ENCODE measurements at regions not wholly inside any gene's neighbourhood (a gene's known extent, or its start where the extent isn't known, plus 50 kb on each side); places are given as distances from the start of the nearest gene placed in this dataset.

DNA sequence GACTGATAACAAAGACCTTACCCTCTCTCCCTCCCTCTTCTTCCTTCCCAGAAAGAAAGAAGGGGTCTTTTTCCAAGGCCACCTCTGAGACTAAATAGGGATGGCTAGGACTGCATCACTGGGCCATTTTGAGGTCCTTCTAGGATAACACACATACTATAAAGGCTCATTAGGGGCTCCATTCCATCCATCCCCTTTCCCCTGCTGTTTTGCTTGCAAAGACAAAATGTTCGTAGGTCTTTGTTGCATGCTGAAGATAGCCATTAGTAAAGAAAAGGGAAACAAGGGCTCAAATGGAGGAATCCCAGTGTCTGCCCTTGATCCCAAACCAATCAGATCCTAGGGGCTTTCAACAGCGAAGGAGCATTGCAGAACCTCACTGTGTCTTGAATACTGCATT lies 344.3 kb downstream of the CYP26B1 start:
- DNase-seq: no peak

DNA sequence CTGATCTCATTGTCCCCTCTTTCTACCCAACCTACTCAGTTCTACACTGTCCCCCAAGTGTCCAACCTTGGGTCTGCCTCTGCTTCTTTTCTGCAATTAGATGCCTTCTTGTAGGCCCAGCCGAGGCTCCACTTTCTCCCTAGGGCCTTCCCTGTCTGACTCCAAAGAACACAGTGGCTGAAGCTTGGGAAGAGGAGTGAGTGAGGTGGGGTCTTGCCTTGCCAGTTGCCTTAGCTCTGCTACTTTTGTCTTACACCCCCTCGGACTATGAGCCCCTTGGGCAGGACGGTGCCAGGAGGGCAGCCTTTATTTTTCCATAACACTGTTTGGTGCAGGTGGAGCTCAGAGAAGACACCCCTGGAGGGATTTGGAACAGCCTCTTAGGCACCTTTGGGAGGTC lies 345.1 kb downstream of the CYP26B1 start:
- DNase-seq: no peak

DNA sequence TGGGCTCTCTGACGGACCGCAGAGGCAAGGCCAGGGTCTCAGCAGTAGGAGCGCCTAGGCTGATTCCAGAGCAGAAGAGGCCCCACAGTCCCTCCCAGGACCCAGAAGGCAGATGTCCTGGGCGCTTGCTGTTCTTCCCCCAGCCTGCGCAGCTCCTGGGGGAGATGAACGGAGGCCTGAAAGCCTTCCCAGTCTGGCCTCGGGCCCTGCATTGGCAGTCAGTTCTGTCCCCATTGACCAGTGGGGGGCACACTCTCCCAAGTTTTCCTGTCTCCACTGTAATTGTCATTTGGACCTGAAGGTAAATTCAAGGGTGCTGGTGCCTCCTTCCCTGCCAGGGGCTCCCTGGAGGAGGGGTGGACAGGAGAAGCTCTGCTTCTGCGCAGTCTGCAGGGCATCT lies 345.7 kb downstream of the CYP26B1 start:
- DNase-seq: peak; percentile 32

DNA sequence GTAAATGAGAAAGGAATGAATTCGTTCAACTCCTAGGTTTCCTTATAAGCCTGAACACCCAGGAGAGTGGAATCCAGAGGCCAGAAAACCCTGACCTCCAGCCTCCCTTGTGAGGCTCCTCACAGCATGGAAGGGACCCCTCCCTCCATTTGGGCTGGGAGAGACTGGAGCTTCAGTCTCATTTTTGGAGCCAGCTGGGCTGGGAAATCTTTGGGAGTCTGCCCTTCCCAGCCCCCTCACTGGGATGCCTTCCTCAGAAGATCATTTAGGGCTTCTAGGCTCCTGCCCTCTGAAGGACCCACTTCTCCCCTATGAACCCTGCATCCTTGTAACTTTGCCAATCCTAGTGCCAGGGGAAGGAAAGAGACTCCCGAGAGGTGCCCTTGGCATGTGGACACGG lies 346.1 kb downstream of the CYP26B1 start:
- no peak for DNase-seq

DNA sequence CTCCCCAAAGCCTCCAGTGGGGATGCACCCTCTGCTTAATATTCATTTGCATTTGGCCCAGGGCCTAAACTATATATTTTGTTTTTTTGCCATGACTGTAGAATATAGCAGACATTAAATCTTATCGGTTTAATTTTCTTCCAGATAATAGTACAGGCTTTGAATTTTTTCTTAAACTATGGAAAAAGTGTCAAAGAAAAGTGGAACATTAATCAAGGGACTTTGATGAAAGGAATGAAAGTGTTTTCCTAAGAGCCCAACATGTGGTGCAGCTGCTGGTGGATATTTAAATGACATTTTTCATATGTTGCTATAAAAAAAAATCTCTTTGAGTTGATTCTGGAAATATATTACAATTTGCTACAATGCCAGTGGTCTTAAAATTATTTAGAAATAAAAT lies 346.8 kb downstream of the CYP26B1 start:
- DNase-seq: no peak

DNA sequence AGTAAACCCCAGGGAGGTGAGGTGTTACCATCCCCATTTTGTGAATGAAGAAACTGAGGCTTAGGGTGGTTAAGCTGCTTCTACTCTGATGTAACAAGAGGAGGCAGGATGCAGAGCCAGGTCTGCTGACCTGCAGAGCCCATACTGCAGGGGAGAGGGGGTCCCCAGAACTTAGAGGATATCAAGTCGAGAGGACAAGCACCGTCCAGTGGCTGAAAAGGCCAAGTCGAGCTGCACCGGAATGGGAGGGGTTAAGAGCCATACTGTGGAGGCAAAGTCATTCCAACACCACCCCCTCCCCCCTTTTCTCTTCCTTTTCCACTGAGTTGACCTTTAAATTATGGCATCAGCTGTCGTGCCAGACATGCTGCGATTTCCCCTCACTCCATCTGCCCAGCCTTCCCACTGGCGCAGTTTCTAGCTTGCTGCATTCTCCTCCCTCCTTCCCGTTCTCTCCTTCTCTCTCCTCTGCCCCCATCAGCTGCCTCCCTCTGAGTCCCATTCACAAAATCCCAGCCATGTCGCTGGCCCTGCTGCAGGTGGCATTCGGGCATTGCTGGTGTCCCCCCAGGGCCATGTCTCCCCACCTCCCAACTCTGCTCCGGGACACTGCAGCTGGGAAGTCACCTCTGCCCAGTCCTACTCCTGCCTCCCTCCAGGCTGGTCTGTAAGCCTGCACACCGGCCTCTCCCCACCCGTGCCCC lies 346.9 kb downstream of the DYSF start:
- DNase-seq: no peak

DNA sequence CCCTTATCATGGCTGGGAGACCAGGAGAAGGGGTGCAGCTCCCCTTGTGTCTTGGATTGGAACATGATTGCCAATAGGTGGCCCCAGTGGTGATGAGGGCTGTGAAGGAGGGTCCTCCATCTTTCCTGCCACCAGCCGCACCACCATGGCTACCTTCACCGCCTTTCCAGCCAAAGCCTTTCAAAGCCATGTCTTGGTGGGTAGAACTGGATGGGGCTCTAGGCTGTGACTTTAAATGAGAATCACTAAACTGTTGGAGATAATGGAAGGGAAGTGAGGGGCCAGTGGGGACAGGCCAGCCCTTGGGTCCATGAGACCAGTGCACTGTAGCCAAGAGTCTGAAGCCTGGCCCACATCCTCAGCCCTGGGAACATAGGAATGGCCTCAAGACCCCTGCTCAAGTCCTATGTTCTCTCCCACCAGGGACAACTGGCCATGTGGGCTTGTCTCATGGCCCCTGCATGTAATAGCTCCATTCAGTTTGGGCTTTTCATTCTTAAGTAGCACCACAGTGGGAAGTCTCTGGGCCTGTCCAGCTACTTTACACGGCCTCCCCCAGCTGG lies 345.7 kb downstream of the DYSF start:
- DNase-seq: no peak

DNA sequence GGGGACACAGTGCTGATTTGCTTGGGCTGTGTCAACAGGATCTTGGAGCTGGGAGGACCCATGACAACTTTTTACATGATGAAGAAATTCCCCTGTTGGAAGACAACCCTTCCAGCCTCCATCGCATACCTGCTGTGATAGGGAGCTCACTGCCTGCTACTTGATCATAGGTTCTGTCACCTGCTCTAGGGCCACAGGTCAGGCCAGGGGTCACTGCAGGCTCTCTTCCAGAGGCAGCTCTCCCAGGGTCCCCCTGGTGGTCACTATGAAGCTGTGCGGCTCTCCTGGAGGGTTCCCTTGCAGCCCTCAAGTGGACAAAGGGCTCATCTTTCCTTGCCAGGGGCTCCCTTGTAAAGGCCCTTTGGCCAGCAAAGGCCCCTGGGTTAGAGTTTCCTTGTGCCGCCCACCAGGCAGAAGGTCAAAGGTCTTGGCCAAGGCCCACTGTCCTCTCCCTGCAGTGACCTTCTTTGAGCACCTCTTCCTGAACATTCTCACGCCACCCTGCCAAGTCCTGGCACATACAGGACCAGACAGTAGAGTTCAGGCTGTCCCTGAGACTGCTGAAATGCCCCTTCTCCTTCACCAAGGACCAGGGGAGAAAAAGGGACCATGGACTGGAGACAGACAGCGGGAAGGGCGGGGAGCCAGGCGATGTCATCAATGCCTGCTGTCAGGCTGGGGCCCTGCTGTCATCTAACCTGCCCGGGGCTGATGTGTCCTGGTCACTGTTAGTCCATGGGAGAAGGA lies 345.1 kb downstream of the DYSF start:
- DNase-seq: peak; percentile 56

DNA sequence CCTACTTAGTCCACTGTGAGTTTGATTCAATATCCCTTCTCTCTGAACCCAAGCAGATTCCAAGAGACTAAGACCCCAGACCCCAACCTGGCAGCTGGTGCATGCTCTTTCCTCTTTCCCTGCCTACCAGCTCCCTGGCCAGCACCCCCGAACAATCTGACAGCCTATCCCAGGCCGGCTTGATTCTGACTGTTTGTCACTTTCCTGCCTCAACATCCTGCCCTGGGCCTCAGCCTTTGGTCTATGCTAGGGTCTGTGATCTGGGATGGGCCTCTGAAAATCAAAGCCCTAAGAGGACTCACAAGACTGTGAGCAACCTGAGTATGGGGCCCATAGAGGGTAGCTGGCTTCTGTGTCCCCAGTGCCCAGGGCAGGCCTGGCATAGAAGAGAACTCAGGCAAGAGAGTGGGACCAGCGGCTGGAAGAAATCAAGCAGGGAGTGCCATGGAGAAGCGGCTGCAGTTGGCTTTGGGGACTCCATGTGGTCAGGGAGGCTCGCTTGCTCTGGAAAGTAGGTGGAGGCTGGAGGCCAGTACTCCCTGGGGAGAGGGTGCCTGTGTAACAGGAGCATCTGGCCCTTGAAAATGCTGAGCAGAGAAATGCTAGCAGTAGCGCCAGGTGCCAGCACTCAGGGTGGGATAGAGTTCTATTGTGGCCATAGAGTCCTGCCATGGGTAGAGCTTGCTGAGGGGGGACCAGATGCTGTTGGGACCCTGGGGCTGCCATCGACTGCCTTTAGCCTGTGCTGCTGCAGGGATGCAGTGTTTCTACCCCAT lies 343.9 kb downstream of the DYSF start:
- DNase-seq: no peak

DNA sequence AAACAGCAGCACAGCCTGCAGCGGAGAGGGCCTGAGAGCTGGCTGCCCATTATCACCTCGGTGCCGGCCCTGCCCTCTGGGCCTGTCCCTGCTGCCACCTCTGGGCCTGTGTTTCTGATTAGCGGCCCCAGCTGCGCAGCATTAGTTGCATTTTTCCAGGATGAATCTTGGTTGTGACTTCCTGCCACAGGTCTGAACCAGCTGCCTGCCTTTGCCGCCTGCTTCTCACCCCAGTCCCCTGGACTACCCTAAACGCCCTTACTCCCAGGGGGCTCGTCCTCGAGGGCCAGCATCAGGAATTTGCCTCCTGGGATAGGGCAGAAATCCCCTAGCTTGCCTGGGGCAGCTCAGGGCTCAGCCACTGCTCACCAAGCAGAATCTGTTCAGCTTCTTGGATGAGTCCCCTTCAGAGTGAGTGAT lies 342.8 kb downstream of the DYSF start:
- DNase-seq: no peak

DNA sequence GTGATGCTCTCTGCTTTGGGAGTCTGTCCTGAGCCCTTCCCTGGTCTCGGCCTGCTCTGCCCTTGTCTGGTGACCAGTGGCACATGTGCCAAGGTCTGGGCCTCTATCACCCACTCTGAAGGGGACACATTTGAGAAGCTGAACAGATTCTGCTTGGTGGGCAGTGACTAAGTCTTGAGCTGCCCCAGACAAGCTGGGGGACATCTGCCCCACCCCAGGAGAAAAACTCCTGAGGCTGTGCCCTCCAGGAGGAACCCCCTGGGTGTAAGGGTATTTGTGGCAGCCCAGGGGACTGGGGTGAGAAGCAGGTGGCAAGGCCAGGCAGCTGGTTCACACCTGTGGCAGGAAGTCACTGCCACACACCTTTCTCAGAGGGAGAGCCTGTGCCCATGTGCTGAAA lies 342.1 kb downstream of the DYSF start:
- DNase-seq: no peak

DNA sequence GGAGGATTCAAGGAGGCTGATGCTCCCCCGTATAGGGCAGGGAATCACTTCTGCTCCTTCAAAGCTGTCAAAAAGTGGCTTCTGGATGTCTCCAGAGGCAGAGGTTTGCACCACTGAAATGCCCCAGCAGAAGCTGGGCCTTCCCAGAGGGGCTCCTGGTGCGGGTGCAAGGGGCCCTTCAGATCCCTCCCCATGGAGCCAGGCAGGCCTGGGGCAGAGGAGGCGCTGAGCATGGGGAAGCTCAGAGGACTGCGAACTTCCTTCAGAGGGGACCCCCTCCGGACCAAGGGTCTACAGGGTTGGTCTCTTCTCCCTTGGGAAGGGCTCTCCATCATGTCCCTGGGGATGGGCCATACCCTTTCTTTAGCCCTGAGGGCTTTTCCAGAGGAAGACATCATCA lies 341.2 kb downstream of the DYSF start:
- DNase-seq: no peak

DNA sequence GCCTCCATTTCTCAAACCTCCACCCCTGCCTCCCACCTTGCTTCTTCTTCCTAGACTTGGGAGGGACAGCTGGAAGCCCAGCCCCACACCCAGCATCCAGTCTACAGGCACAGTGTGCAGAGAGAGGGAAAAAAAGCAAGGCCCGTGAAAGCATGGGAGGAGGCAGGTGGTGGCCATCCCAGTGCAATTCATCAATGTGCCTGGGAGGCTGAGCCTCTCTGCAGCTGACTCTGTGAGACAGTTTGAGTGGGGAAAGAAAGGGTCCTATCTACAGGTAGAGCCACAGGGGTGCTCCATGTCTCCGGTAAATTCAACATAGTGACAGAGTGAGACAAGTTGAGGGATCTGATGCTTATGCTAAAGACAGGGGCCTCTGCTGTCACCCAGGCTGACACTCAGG lies 340.6 kb downstream of the DYSF start:
- no peak for DNase-seq

DNA sequence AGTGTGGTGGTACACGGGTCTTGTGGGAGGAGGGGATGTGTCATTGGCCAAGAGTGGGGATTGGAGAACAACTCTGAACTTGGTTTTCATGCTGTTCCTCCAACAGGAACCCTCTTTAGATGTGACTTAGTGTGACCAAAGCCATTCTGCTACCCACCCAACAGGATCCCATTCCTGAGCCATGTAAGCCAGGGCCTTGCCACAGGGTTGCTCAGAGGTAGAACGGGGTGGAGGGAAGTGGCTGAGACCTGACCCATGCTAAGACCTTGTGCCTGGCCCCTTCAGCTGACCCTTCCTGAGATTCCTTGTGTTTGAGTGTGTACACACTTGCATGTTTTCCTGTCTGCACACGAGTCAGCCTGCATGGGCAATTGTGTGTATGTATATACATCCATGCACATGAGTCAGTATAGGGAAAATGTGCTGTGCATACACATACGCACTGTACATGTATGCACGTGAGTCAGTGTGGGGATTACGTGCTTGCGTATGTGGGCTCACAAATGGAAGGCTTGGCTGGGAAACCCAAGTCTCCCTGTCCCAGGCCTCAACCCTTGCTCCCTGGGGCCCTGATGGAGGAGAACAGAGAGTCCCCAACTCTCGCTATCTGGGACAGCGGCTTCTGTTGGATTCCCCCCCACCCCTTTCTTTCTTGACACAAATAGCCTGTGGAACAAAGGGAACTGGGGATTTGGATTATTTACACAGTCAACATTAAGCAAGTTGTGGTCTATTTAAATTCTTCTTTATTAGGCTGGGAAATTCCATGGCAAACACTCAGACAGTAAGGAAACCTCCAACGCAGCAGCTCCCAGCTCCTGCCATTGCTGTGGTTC lies 339.8 kb downstream of the DYSF start:
- no peak for DNase-seq

DNA sequence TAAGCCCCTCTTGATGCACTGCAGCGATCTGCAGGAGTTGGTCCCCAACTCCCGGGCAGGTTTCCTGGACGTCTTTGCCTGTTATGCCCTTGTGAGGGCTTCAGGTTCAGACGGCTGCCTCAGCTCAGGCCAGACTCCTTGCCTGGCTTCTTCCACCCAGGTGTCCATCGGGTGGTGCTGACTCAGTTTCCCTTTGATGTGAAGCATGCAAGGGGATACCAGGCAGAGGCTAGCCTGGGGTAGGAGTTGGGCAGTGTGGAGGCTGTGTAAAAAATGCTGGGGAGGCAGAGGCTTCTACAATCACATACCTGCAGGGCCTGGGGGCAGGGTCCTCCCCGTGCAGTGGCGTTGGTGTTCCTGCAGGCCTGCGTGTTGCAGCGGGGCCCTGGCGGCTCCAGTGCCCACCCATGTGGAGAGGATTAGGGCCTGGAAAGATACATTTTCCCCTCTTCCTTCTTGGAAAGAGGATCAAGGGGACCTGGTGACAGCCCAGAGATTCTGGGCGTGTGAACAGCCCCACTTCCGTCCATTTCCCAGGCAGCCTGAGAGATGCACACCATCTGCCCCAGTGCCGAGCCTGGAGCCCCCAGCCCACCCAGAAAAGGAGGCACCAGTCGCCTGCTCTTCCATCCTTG lies 338.3 kb downstream of the DYSF start:
- DNase-seq: no peak

DNA sequence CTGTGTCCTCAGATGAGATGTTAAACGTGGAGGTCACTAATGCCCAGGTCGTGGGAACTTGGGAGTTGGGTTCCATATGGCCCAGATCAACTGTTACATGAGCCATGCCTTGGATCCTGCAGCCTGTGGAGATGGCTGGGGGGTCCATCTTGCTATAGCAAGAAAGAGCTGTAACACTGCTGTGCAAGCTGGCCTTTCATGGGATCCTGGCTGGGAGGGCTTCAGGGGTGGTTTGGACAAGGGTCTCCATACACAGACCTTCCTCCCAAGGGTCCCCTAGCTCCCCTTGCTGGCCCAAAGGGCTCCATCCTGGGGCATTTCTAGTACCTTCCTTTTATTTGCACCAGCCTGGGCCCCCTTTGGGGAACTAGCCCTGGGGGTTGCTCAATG lies 337.7 kb downstream of the DYSF start:
- no peak for DNase-seq

DNA sequence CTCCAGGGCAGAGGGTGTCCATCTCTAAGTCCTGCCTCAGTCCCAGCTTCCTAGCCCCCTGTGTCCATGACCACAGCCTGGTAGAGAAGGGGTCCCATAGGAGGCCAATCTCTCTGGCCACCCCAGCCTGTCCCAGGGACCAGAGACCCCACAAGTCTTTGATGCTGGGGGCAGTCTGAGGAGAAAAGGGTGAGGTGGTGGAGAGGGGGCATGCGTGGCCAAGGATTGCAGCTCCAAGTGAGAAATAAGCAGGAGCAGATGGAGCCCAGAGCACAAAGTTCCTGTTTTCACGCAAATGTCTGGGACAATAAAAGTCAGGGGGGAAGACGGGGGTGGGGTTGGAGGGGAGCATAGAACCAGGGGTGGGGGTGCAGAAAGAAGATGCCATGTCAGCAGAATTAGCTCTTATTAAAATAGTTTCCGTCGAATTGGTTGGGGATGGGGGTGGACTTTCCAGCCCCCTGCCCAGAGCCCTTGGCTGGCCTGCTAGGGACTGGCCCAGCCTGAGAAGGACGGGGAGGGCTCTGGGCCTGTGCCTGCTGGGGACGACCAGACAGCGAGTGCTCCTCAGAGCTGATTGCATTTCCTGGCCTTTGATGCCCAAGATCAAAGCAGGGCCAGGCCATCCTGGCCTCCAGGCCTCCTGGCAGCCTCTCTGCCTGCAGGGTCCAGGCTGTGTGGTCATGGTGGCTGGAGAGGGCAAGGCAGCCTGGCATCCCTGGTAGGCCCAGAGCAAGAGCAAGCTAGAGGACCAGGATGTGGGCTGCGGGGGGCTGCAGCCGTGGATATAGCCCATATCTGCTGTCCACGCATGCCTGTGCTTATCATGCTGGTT lies 337.1 kb downstream of the DYSF start:
- DNase-seq: no peak

DNA sequence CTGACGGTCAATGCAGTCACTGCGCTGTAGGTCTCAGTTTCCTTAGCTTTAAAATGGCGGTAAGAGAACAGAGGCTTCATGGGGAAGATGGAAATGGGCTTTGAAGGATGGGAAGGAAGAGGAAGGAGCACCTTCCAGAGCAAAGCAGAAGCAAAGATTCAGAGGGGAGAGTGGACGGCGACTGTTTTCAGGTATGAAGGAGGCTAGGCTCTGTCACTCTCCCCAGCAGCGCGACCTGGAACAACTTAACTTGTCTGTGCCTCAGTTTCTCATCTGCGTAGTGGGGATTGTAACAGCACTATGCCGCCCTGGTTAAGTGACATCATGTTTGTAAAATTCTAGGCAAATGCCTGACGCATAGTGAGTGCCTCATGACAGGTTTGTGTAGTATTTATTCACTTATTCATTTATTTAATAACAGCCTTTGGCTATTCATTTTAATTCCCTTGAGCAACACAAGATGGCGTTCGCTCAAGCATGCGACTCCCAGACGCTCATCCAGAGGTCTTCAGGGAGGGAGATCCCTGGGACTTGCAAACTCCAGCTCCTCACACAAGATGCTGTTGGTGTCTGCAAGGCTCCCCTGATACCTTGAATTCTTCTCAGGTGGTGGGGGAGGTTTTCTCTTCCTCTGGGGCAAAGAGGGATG lies 336.3 kb downstream of the DYSF start:
- peak; percentile 3 for DNase-seq

DNA sequence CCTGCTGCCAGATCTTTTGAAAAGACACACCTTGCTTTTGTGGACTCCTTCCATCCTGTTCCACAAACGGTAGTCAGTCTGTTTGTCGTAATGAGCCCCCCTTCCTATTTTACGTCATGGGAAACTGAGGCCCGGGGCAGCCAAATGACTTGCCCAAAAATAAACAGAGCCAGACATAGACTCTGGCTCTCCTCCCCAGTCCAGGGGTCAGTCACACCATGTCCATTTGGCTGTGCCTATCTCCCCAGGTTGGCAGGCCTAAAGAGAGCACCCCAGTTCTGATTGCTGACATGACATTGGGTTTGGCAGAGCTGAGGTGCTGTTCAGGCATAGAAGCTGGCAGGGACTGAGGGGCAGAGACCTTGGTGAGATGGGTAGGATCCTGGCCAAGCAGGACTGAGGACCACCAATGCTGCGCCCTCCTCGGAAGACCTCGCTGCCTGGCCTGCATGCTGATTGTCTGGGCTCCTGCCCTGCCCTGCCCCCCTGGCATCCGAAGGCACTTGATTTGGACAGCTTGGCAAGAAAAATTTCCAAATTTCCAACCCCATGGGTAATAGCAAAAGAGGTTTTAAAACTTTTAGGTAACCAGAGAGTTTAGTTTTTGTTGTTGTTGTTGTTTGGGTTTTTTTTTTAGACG lies 335.4 kb downstream of the DYSF start:
- no peak for DNase-seq

DNA sequence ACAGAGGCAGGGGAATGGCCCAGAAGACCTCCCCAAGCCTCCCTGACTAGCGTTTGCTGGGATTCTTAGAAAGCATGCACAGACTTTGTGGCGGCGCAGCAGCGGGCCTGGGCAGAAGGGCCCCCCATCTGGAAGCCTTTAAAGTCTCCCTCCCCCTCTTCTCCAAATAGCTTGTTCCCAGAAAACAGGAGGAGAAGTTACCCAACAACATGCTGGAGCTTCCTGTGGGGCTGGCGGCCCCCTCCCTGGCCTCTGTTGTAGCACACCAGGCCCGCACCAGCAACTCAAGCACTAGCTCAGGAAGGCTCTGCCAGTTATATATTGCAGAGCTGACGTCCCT lies 334.8 kb downstream of the DYSF start:
- no peak for DNase-seq
